Caco-2 (cell line): ENCODE measurements at regions not wholly inside any gene's neighbourhood (a gene's known extent, or its start where the extent isn't known, plus 50 kb on each side); places are given as distances from the start of the nearest gene placed in this dataset.

ENCODE experiments used
- BruUV-seq: library from RNA; stranded (reverse); fragments of 400-500 nt; replicated peaks from 2 replicates; lab custom pipeline; 2021; lab: Mats Ljungman, UMichigan
- CTCF ChIA-PET: fragments of 300-600 bp; sonication (Branson Sonifier 250); formaldehyde crosslinking; loops from one replicate; lab custom pipeline; 2022; ENCODE audit warnings: antibody characterized with exemption; lab: Charles Lee
- POLR2A ChIA-PET: fragments of 300-600 bp; sonication (Branson Sonifier 250); formaldehyde crosslinking; loops from one replicate; lab custom pipeline; 2022; ENCODE audit warnings: antibody characterized with exemption; lab: Charles Lee
- DNase-seq, 2 experiments: peaks; one replicate each; pipeline versions ENCODE4 v3.0.0 to v3.0.0-alpha.2; 2020 to 2022
- H3K27me3 ChIP-seq: replicated peaks from 2 replicates; pipeline ENCODE4 v1.6.0; 2011; ENCODE audit warnings: low read length; ENCODE audit not compliant: control insufficient read depth, insufficient read depth
- H3K36me3 ChIP-seq: 2 replicates; pipeline ENCODE4 v1.5.1; 2011; ENCODE audit warnings: low read length; ENCODE audit not compliant: control insufficient read depth, insufficient read depth
- H3K4me1 ChIP-seq: fragments of 250-450 bp; sonication (Bioruptor Pico); 2 replicates; pipeline ENCODE4 v1.5.1; 2020; ENCODE audit warnings: mild to moderate bottlenecking
- H3K4me3 ChIP-seq: 2 replicates; pipeline ENCODE4 v1.5.1; 2011; ENCODE audit warnings: low read depth, mild to moderate bottlenecking, control low read depth, low read length
- H3K9me3 ChIP-seq: fragments of 250-450 bp; sonication (Bioruptor Pico); 2 replicates; pipeline ENCODE4 v1.5.1; 2020; ENCODE audit warnings: mild to moderate bottlenecking, moderate library complexity
- H3K27ac Mint-ChIP-seq: one replicate; pipeline ENCODE4 v1.8.0; 2022; ENCODE audit warnings: mixed read lengths; ENCODE audit not compliant: unreplicated experiment
- H3K27me3 Mint-ChIP-seq: one replicate; pipeline ENCODE4 v1.8.0; 2022; ENCODE audit warnings: mixed read lengths; ENCODE audit not compliant: insufficient read depth, unreplicated experiment
- H3K36me3 Mint-ChIP-seq: one replicate; pipeline ENCODE4 v1.8.0; 2022; ENCODE audit warnings: mild to moderate bottlenecking, mixed read lengths; ENCODE audit not compliant: insufficient read depth, unreplicated experiment
- H3K4me1 Mint-ChIP-seq: one replicate; pipeline ENCODE4 v1.8.0; 2022; ENCODE audit warnings: low read depth, mixed read lengths; ENCODE audit not compliant: unreplicated experiment
- H3K4me3 Mint-ChIP-seq: one replicate; pipeline ENCODE4 v1.8.0; 2022; ENCODE audit warnings: mild to moderate bottlenecking, moderate library complexity, mixed read lengths; ENCODE audit not compliant: unreplicated experiment
- H3K9me3 Mint-ChIP-seq: one replicate; pipeline ENCODE4 v1.8.0; 2022; ENCODE audit warnings: mixed read lengths; ENCODE audit not compliant: unreplicated experiment
- CTCF ChIP-seq, 2 experiments: fragments of 200-600 bp in 1 of 2; IDR thresholded peaks; 1 replicate in 1 of 2; 2 replicates in 1 of 2; pipeline versions ENCODE4 v1.5.1 to v1.8.0; 2011 to 2022; ENCODE audit warnings: antibody characterized with exemption in 1 of 2, control low read depth in 1 of 2, inconsistent platforms in 1 of 2, low read depth in 1 of 2, low read length in 1 of 2, mild to moderate bottlenecking in 1 of 2, moderate library complexity in 1 of 2; ENCODE audit not compliant: insufficient read depth in 1 of 2, severe bottlenecking in 1 of 2, unreplicated experiment in 1 of 2
- intact Hi-C: fragments of 100-400 bp; cut with micrococcal nuclease; formaldehyde crosslinking; loops from one replicate; pipeline ENCODE4 v1.10.0; 2022; ENCODE audit not compliant: unreplicated experiment

GRCh38 chr4:60133375-60133774 lies 1066.8 kb upstream of the ADGRL3 start:
- Mint-ChIP-seq H3K4me3 (no peak overlapping the region), H3K9me3 (no peaks in the 10 kb centered on the region), H3K36me3 (no peaks in the 10 kb centered on the region), H3K27me3 (peaks cover 3% of the 10 kb centered on the region), H3K27ac (no peak overlapping the region), H3K4me1 (no peaks in the 10 kb centered on the region)
- Histone ChIP-seq H3K4me3 (no peak overlapping the region), H3K4me1 (no peaks in the 10 kb centered on the region), H3K9me3 (no peaks in the 10 kb centered on the region), H3K36me3 (no peaks in the 10 kb centered on the region), H3K27me3 (no peaks in the 10 kb centered on the region)
- BruUV-seq: no TSS peak
- intact Hi-C loops: no loop called here
- CTCF ChIA-PET: no interaction called here
- POLR2A ChIA-PET: no interaction called here
- TF ChIP-seq CTCF (IDR thresholded peaks at IDR 0.05; ENCODE audit: insufficient read depth in 1 of 2, low read depth in 1 of 2, low read length in 1 of 2, severe bottlenecking in 1 of 2, unreplicated experiment in 1 of 2): no peak
- DNase-seq: no peak

GRCh38 chr4:60134099-60134498 lies 1066.0 kb upstream of the ADGRL3 start:
- Mint-ChIP-seq H3K4me1 (no peaks in the 10 kb centered on the region), H3K9me3 (no peaks in the 10 kb centered on the region), H3K27ac (no peak overlapping the region), H3K36me3 (no peaks in the 10 kb centered on the region), H3K27me3 (peaks cover 3% of the 10 kb centered on the region), H3K4me3 (no peak overlapping the region)
- ChIA-PET POLR2A (no interaction called here), CTCF (no interaction called here)
- TF ChIP-seq CTCF (IDR thresholded peaks at IDR 0.05; ENCODE audit: insufficient read depth in 1 of 2, low read depth in 1 of 2, low read length in 1 of 2, severe bottlenecking in 1 of 2, unreplicated experiment in 1 of 2): no peak
- H3K4me1 ChIP-seq: no peaks in the 10 kb centered on the region
- DNase-seq: no peak
- BruUV-seq: no TSS peak
- H3K27me3 ChIP-seq: no peaks in the 10 kb centered on the region
- no peaks in the 10 kb centered on the region for H3K9me3 ChIP-seq
- intact Hi-C loops: no loop called here
- H3K36me3 ChIP-seq: no peaks in the 10 kb centered on the region
- H3K4me3 ChIP-seq: no peak overlapping the region

- Mint-ChIP-seq H3K36me3 (no peaks in the 10 kb centered on the region), H3K9me3 (peaks cover 19% of the 10 kb centered on the region), H3K4me1 (no peaks in the 10 kb centered on the region), H3K27me3 (peaks cover 3% of the 10 kb centered on the region), H3K4me3 (no peak overlapping the region), H3K27ac (no peak overlapping the region)
- intact Hi-C loops: no loop called here
- DNase-seq: no peak
- Histone ChIP-seq H3K4me3 (no peak overlapping the region), H3K9me3 (no peaks in the 10 kb centered on the region), H3K36me3 (no peaks in the 10 kb centered on the region), H3K4me1 (no peaks in the 10 kb centered on the region), H3K27me3 (no peaks in the 10 kb centered on the region)
- ChIA-PET POLR2A (no interaction called here), CTCF (no interaction called here)
- BruUV-seq: no TSS peak
- TF ChIP-seq CTCF (IDR thresholded peaks at IDR 0.05; ENCODE audit: insufficient read depth in 1 of 2, low read depth in 1 of 2, low read length in 1 of 2, severe bottlenecking in 1 of 2, unreplicated experiment in 1 of 2): no peak
Measured at GRCh38 chr4:60155088-60155487, 1045.0 kb upstream of the ADGRL3 start.
